GM12873 (cell line): ENCODE measurements at regions not wholly inside any gene's neighbourhood (a gene's known extent, or its start where the extent isn't known, plus 50 kb on each side); places are given as distances from the start of the nearest gene placed in this dataset.
A peak's percentile ranks its signal among the peaks of the same experiment; 100 is the strongest.

Experiments used
- CTCF ChIP-seq: IDR thresholded peaks from 2 replicates; pipeline ENCODE4 v1.5.1; 2012; ENCODE audit warnings: low read depth, mild to moderate bottlenecking, moderate library complexity, low read length, control low read depth; ENCODE audit not compliant: insufficient read depth; ENCODE audit errors: missing control alignments

- no peak for TF ChIP-seq CTCF
Measured at GRCh38 chr11:134581121-134581626, 169.1 kb upstream of the B3GAT1 start.

GRCh38 chr11:134580610-134580975, 168.6 kb upstream of the B3GAT1 start:
- TF ChIP-seq CTCF, result no peak

GRCh38 chr11:134579724-134580609, 167.9 kb upstream of the B3GAT1 start:
- TF ChIP-seq CTCF, result peak; percentile 1

GRCh38 chr11:134578807-134579723, 167.0 kb upstream of the B3GAT1 start:
- peak; percentile 13 for TF ChIP-seq CTCF

DNA sequence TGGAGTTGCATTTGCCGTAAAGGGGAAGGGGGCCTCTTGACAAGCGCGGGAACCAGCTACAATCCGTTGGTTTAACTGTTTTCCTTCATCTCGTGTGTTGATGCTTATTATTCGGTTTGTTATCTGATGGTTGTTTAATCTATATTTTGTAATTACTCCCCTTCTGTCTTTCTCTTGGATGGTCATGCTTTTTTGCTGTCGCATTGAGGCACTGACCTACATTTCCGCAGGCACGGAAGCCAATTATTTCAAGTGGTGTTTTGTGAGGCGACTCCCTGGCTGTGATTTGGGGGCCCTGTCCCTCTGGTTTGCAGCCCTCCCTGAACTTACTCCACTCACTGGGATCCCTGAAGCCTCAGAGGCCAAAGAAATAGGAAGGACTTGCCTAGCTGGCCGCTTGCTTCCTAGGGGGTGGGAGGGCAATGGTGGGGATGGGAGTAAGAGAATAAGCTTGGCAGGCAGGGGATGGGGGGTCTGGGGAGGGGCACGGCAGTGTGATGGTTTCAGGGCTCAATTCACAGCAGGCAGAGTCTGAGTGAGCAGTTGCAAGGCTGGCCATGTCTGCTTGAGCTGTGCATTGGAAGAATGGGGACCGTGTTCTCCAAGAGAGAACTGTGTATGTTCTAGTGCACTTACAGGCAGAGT, 165.8 kb upstream of the B3GAT1 start:
- TF ChIP-seq CTCF, result no peak

DNA sequence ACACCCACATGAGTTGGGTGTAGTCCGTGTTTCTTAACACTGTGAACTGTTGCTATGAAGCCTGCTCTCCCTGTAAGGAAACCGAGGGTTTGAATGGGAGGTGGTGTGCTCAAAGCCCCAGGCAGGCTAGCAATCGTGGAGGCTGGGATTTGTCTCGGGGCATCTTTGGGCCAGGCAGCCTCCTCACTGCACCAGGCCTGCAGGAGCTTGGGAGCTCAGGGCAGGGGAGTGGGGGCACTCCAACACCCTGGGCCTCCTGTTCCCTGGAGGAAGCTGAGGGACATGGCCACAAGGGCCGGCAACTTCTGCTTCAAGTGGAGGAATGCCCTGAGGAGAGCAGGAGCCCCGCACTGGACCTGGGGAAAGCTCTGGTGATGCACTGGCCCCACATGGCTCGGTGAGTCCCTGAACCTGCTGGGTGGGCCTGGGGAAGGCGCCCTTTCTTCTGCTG, 164.7 kb upstream of the B3GAT1 start:
- TF ChIP-seq CTCF, result no peak
